ENCODE measurements at regions not wholly inside any gene's neighbourhood (a gene's known extent, or its start where the extent isn't known, plus 50 kb on each side); places are given as distances from the start of the nearest gene placed in this dataset.

DNA sequence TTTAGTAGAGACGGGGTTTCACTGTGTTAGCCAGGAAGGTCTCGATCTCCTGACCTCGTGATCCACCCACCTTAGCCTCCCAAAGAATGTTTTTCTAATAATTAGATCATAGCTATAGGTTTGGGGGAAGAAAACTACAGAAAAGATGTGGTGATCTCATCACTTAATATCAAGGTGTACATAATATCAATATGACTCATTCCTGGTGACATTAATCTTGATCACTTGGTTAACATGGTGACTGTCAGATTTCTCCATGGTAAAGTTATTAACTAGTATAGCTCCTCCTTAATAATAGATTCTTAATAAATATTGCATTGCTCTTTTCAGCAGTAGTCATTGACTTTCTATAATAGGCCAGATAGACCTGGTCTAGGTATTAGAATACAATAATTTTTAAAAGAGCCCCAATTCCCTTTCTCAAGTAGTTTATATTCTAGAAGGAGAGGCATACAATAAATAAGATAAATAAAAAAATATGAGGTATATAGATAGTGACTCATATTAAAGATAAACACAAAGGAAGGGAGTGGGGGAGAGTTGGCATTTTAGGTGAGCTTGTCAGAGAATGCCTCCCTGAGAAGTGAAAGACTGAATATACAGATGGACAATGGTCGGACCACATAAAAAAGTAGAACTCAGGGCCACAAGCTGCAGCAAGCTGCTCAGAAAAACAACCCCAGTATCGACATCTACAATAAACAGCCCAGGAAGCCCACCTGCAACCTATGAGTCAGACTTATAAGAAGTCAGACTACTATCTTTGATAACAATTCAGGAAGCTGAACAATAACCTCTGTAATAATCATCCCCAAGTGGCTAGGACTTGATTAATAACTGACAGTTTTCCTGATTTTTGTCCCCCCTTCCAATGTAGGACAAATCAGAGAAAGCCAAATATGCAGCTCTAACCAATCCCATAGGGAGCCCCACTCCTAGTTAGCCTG lies 210.8 kb downstream of the RFC3 start:
- DNase-seq (ENCODE audit: low spot score) = no peak
- H3K27ac Mint-ChIP-seq = no peak overlapping the region

DNA sequence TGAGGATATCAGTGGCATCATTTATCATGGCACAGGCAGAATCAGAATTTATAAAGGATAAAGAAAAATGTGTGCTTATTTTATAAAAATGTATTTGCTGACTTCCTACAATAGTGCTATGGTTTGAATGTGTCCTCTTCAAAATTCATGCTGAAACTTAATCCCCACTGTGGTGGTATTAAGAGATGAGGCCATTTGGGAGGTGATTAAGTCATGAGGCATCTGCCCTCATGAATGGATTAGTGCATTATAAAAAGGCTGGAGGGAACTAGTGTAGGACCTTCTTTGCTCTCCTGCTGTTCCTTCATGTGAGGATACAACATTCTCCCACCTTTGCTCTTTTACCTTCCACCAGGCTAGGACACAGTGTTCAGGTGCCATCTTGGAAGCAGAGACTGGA lies 212.8 kb downstream of the RFC3 start:
- Mint-ChIP-seq H3K27ac (no peak overlapping the region), H3K4me1 (ENCODE audit: low read depth in 2 of 2) (no peaks in the 10 kb centered on the region), H3K9me3 (peaks cover 20% of the 10 kb centered on the region), H3K27me3 (no peaks in the 10 kb centered on the region), H3K4me3 (no peak overlapping the region), H3K36me3 (no peaks in the 10 kb centered on the region)
- ATAC-seq = no peak
- no peak for DNase-seq (ENCODE audit: low spot score)

More for the DNA sequence above, 210.8 kb downstream of the RFC3 start:
- Mint-ChIP-seq H3K4me1 (ENCODE audit: low read depth in 2 of 2) (no peaks in the 10 kb centered on the region), H3K4me3 (no peak overlapping the region), H3K36me3 (no peaks in the 10 kb centered on the region), H3K9me3 (peaks cover 18% of the 10 kb centered on the region), H3K27me3 (no peaks in the 10 kb centered on the region)
- ATAC-seq = no peak

DNA sequence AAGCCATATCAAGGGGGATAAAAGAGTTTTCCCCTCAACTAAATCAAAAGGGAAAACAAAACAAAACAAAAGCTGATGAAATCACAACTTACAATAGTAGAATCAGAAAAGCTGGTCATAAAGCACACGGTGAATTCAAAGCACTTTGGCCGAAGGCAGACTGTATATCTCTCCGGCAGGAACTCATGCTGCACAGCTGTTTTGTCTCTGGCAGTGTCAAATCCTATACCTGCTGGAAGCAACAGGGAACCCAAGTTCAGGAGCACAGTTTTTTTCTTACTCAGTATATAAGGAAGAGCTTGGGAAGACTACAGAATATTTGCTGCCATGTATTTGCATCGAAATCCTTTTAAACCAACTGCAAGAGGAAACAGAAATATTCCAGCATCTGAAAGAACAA lies 213.7 kb downstream of the RFC3 start:
- Mint-ChIP-seq H3K4me3 (no peak overlapping the region), H3K36me3 (no peaks in the 10 kb centered on the region), H3K27me3 (no peaks in the 10 kb centered on the region), H3K27ac (no peak overlapping the region), H3K9me3 (peaks cover 21% of the 10 kb centered on the region), H3K4me1 (ENCODE audit: low read depth in 2 of 2) (no peaks in the 10 kb centered on the region)
- ATAC-seq (no peak), DNase-seq (ENCODE audit: low spot score) (no peak)

DNA sequence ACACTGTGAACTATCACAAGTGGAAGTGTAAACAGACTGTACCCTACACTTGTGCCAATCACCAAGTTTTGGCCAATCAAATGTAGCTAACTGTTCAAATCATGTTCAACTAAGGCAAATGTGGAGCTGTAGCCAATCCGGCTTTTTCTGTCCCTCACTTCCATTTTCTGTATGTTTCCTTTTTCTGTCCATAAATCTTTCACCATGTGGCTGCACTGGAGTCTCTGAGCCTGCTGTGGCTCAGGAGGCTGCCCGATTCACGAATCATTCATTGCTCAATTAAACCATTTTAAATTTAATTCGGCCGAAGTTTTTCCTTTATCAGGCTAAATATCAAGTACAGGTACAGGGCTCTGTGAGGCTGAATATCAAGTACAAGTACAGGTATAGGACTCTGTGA lies 216.5 kb downstream of the RFC3 start:
- Mint-ChIP-seq H3K4me3 (no peak overlapping the region), H3K27ac (no peak overlapping the region), H3K36me3 (no peaks in the 10 kb centered on the region), H3K27me3 (no peaks in the 10 kb centered on the region), H3K9me3 (peaks cover 23% of the 10 kb centered on the region), H3K4me1 (ENCODE audit: low read depth in 2 of 2) (no peaks in the 10 kb centered on the region)
- no peak for ATAC-seq
- DNase-seq (ENCODE audit: low spot score) = no peak

DNA sequence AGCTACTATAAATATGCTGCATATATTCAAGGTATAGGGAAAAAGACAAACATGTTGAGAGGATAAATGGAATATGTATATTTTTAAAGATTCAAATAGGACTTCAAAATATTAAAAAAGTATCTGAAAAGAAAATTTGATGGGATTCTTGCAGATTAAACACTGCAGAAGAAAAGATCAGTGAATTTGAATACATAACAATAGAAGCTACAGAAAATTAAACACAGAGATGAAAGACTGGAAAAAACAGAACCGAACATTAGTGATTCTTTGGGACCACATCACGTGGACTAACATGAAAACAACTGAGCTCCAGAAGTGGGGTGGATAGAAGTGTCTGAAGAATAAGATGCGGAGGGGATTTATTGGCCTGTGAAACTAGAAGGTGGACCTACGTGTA lies 217.2 kb downstream of the RFC3 start:
- no peak for ATAC-seq
- H3K4me1 Mint-ChIP-seq (ENCODE audit: low read depth in 2 of 2) = no peaks in the 10 kb centered on the region
- DNase-seq (ENCODE audit: low spot score) = no peak
- H3K27me3 Mint-ChIP-seq = no peaks in the 10 kb centered on the region
- H3K9me3 Mint-ChIP-seq = peaks cover 19% of the 10 kb centered on the region
- H3K36me3 Mint-ChIP-seq = no peaks in the 10 kb centered on the region
- H3K27ac Mint-ChIP-seq = no peak overlapping the region
- H3K4me3 Mint-ChIP-seq = no peak overlapping the region

DNA sequence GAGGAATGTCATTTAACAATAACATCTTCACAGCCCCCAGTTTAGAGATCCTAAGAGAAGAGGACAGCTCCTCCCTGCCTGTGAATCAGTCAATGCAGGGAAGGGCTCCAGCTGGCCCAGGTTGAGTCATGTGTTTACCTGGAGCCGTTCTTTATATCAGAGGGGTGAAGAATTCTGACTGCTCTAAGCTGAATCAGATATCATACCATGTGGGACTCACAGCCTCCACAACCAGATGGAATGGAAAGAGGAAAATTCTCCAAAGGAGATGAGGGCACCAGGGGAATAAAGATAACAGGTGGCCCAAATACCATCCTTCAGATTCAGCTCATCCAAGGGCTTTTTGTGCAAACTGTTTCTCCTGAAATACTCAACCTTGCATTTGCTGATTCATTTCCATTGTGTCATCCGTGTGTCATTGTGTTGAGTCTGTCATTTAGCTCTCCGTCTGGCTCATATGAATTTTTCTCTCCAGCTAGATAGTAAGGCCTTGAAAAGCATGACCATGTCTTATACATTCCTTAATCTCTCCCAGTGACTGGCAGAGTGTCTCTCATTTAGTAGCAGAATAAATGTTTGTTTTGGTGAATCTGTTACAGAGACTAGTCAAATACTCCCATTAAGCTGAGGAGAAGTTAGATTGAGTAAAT lies 217.9 kb downstream of the RFC3 start:
- no peaks in the 10 kb centered on the region for H3K36me3 Mint-ChIP-seq
- H3K4me3 Mint-ChIP-seq = no peak overlapping the region
- H3K27me3 Mint-ChIP-seq = no peaks in the 10 kb centered on the region
- H3K4me1 Mint-ChIP-seq (ENCODE audit: low read depth in 2 of 2) = no peaks in the 10 kb centered on the region
- ATAC-seq (no peak), DNase-seq (ENCODE audit: low spot score) (no peak)
- H3K9me3 Mint-ChIP-seq = peaks cover 16% of the 10 kb centered on the region
- no peak overlapping the region for H3K27ac Mint-ChIP-seq

DNA sequence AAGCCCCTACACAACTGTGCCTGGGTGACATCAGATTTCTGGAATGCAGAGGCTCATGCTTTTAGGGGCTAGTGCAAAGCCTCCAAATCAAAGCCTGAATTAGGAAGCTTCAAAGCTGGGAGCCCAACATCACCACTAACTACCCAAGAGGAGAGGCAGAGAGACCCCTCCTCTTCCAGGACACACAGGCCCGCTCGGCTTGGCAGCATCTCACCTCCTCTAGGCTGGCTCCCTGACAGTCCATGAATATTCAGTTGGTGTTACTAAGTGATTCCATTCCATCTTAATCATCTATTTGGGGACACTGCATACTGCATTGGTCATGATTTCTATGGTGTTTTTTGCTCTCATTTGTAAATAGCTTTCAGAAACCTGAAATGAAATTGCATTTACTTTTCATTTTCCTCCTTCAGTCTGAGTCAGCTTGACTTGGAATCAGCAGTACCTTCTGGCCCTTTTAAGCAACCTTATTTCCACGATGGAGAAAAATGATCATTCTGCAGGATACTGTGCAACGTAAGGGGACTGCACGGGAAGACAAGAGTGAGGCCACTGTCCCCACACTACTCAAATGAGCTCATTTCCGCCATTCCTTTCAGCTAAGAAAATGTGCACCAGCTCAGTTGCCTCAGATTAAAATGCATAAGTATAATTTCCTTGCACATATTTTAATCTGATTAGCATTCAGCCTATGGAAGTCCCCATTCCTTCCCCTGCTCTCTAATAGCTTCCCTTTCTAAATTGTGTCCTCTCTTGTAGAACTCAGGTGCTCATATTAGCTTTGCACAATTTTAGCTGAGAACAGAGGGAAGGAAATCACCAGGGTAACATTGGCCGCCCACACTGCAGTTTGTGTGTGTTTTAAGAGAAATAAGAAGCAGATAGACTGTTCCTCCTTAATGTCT lies 219.9 kb downstream of the RFC3 start:
- DNase-seq (ENCODE audit: low spot score) (no peak), ATAC-seq (no peak)
- no peak overlapping the region for H3K4me3 Mint-ChIP-seq
- no peaks in the 10 kb centered on the region for H3K36me3 Mint-ChIP-seq
- H3K4me1 Mint-ChIP-seq (ENCODE audit: low read depth in 2 of 2) = no peaks in the 10 kb centered on the region
- H3K9me3 Mint-ChIP-seq = peaks cover 19% of the 10 kb centered on the region
- no peak overlapping the region for H3K27ac Mint-ChIP-seq
- no peaks in the 10 kb centered on the region for H3K27me3 Mint-ChIP-seq

DNA sequence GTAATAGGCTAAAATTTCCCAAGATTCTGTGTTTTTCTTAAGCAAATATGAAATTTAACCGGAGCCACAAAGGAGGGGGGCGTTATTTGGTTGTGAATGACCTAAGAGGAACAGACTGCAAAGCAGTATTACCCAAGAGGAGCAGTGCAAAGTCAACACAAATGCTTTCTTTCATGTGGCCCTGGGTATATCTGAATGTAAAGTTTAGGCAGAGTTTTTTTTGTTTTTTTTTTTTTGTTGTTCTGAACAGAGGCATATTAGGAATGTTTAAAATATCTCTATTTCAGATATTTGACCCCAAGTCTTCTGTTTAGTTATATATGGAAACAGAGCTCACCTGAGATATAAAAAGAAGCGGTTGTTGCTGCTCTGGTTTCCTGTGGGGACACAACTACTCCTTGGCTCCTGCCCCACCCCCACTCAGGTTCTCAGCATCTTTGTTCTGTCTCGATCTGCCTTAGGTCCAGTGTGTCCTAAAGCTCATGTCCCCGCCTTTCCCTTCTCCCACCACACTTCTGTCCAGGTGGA lies 220.7 kb downstream of the RFC3 start:
- Mint-ChIP-seq H3K27me3 (no peaks in the 10 kb centered on the region), H3K9me3 (peaks cover 24% of the 10 kb centered on the region), H3K36me3 (no peaks in the 10 kb centered on the region), H3K4me3 (no peak overlapping the region), H3K4me1 (ENCODE audit: low read depth in 2 of 2) (no peaks in the 10 kb centered on the region), H3K27ac (no peak overlapping the region)
- DNase-seq (ENCODE audit: low spot score) = no peak
- no peak for ATAC-seq

DNA sequence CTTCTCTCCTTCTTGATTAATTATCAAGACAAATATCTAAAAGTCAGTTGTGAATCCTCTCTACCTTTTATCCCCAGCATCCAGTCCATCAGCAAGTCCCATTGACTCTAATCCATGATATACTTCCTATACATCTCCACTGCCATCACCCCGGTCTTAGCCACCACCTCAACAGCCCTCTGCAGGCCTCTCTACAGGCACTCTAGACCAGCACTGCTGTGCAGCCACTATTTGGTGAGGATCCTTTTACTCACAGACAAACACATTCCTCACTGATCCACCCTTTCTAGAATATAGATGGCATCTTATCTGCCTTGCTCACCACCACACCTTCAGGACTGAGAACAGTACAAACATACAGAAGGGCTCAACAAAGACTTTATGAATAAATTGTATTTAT lies 221.7 kb downstream of the RFC3 start:
- H3K9me3 Mint-ChIP-seq = peaks cover 29% of the 10 kb centered on the region
- H3K27me3 Mint-ChIP-seq = no peaks in the 10 kb centered on the region
- no peak overlapping the region for H3K27ac Mint-ChIP-seq
- ATAC-seq (no peak), DNase-seq (ENCODE audit: low spot score) (no peak)
- no peak overlapping the region for H3K4me3 Mint-ChIP-seq
- no peaks in the 10 kb centered on the region for H3K4me1 Mint-ChIP-seq (ENCODE audit: low read depth in 2 of 2)
- no peaks in the 10 kb centered on the region for H3K36me3 Mint-ChIP-seq

DNA sequence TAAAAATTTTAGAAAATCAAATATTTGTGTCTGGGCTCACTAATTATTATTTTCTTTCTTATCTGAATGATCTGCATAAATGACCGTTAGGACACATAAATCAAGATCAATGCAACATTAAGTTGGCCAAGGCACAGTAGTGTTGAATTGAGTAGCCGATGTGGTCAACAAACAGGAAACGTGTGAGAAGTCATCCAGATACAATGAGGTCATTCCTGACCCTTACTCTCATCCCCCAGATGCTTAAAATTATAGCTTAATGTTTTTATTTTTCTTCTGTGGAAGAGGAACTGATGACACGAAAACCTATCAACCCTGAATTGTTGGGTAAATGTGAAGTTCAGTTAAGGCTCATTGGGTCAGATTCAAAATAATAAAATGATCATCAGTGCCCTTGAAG lies 222.9 kb downstream of the RFC3 start:
- H3K27me3 Mint-ChIP-seq = no peaks in the 10 kb centered on the region

DNA sequence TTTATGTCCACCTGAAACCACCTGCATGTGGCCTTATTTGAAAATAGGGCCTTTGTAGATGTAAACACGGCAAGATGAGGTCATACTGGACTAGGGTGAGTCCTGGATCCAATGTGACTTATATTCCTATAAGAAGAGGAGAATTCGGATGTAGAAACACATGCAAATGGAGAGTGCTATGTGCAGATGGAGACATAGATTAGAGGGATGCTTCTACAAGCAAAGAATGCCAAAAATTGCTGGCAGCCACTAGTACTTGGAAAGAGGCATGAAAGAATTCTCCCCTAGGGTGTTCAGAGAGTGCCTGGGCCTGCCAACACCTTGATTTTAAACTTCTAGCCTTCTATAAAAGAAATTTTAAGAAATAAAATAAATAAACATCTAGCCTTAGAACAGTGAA lies 226.1 kb downstream of the RFC3 start:
- no peak for DNase-seq (ENCODE audit: low spot score)
- Mint-ChIP-seq H3K36me3 (no peaks in the 10 kb centered on the region), H3K4me3 (no peak overlapping the region), H3K9me3 (peaks cover 21% of the 10 kb centered on the region), H3K27ac (no peak overlapping the region), H3K27me3 (no peaks in the 10 kb centered on the region), H3K4me1 (ENCODE audit: low read depth in 2 of 2) (no peaks in the 10 kb centered on the region)
- no peak for ATAC-seq

More for the DNA sequence above, 222.9 kb downstream of the RFC3 start:
- no peak for DNase-seq (ENCODE audit: low spot score)
- Mint-ChIP-seq H3K36me3 (no peaks in the 10 kb centered on the region), H3K4me1 (ENCODE audit: low read depth in 2 of 2) (no peaks in the 10 kb centered on the region), H3K4me3 (no peak overlapping the region), H3K9me3 (peaks cover 27% of the 10 kb centered on the region), H3K27ac (no peak overlapping the region)
- no peak for ATAC-seq

DNA sequence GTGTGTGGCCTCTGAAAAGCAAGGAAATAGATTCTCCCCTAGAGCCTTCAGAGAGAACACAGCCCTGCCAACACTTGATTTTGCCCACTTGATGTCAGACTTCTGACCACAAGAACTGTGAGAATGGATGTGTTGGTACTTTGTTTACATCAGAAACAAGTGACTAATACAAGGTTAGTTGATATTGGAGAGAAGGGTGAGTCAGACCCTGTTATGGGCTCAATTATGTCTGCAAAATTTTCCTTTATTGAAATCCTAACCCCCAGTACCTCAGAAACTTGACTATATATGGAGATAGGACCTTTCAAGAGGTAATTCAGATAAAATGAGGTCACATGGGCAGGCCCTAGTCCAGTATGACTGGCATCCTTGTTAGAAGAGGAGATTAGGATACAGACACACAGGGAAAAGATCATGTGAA lies 226.7 kb downstream of the RFC3 start:
- no peaks in the 10 kb centered on the region for H3K36me3 Mint-ChIP-seq
- no peak for DNase-seq (ENCODE audit: low spot score)
- peaks cover 18% of the 10 kb centered on the region for H3K9me3 Mint-ChIP-seq
- H3K27ac Mint-ChIP-seq = no peak overlapping the region
- no peak overlapping the region for H3K4me3 Mint-ChIP-seq
- ATAC-seq = no peak
- H3K4me1 Mint-ChIP-seq (ENCODE audit: low read depth in 2 of 2) = no peaks in the 10 kb centered on the region
- no peaks in the 10 kb centered on the region for H3K27me3 Mint-ChIP-seq

DNA sequence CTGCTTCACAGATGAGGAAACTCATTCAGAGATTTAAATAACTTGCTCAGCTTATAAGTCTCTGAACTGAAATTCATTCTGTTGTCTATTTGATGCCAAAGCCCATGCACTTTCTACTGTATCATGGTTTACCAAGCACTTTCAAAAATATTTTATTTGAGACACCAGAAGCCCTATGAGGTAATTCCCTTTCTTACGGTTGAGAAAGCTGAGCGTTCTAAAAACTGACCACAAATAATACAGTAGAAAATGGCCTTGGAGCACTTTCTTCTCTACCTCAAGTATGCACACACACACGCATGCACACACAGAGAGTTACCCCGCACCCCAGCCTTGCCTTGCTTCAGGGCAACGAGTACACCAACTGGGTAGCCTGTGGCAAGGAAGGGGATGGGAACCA lies 228.5 kb downstream of the RFC3 start:
- no peaks in the 10 kb centered on the region for H3K27me3 Mint-ChIP-seq
- H3K36me3 Mint-ChIP-seq = no peaks in the 10 kb centered on the region
- no peak for DNase-seq (ENCODE audit: low spot score)
- peaks cover 17% of the 10 kb centered on the region for H3K9me3 Mint-ChIP-seq
- H3K4me1 Mint-ChIP-seq (ENCODE audit: low read depth in 2 of 2) = no peaks in the 10 kb centered on the region
- ATAC-seq = no peak
- H3K27ac Mint-ChIP-seq = no peak overlapping the region
- H3K4me3 Mint-ChIP-seq = no peak overlapping the region
